Upper lobe of left lung (tissue), 6 donors: ENCODE measurements at regions not wholly inside any gene's neighbourhood (a gene's known extent, or its start where the extent isn't known, plus 50 kb on each side); places are given as distances from the start of the nearest gene placed in this dataset.

Source experiments
- ATAC-seq, 2 donors: fragments of 200-7000 bp; cut with Tn5 transposase; one replicate each; pipeline ENCODE4 v1.9.1; 2022; ENCODE audit warnings: mild to moderate bottlenecking in 2 of 2, moderate library complexity in 2 of 2; ENCODE audit not compliant: low FRiP score in 2 of 2
- DNase-seq, 2 donors: peaks; one replicate each; pipeline ENCODE4 v3.0.0-alpha.2; 2019 to 2020
- H3K27ac ChIP-seq, 4 donors: fragments of 200-600 bp; sonication (generic); one replicate each; pipeline ENCODE4 v1.5.1; 2016 to 2019
- H3K27me3 ChIP-seq, 4 donors: fragments of 200-600 bp; sonication (generic); one replicate each; pipeline ENCODE4 v1.5.1; 2017 to 2019
- H3K36me3 ChIP-seq, 4 donors: fragments of 200-600 bp; sonication (generic); one replicate each; pipeline ENCODE4 v1.5.1; 2016 to 2019
- H3K4me1 ChIP-seq, 4 donors: fragments of 200-600 bp; sonication (generic); one replicate each; pipeline ENCODE4 v1.5.1; 2018 to 2019
- H3K4me3 ChIP-seq, 4 donors: fragments of 200-600 bp; sonication (generic); one replicate each; pipeline ENCODE4 v1.5.1; 2017 to 2019; ENCODE audit warnings: mild to moderate bottlenecking in 2 of 4, moderate library complexity in 1 of 4
- H3K9me3 ChIP-seq, 4 donors: fragments of 200-600 bp; sonication (generic); one replicate each; pipeline ENCODE4 v1.5.1; 2018 to 2019
- EP300 ChIP-seq, 4 donors: sonication (generic); formaldehyde crosslinking; IDR thresholded peaks; one replicate each; pipeline ENCODE4 v1.5.1; 2017; ENCODE audit warnings: antibody characterized with exemption in 4 of 4, control low read depth in 2 of 4
- POLR2A ChIP-seq, 4 donors: fragments of 450-650 bp; IDR thresholded peaks; one replicate each; pipeline ENCODE4 v1.5.1; 2016 to 2017; ENCODE audit warnings: antibody characterized with exemption in 4 of 4, mild to moderate bottlenecking in 2 of 4
- POLR2AphosphoS5 ChIP-seq, 2 donors: sonication (generic); formaldehyde crosslinking; IDR thresholded peaks; one replicate each; pipeline ENCODE4 v1.5.1; 2017; ENCODE audit warnings: antibody characterized with exemption in 2 of 2
- WGBS, 2 donors: methylation state at CpG; one replicate each; pipeline ENCODE4 v1.1.5; 2017 to 2018; 5-methylcytosine and 5-hydroxymethylcytosine counted together
- TF ChIP-seq, protein P1 (sequence below), 6 experiments: fragments of 450-650 bp in 4 of 6; fragments of 200-600 bp in 2 of 6; sonication (generic) in 2 of 6; IDR thresholded peaks; one replicate each; pipeline ENCODE4 v1.5.1; 2016 to 2019; ENCODE audit warnings: antibody characterized with exemption in 6 of 6
- donor health status: DM: no; HTN: no; CAD: no; lungs with moderate emphysema.
- donor health status: DM: no; HTN: yes; CAD: no; lungs with severe emphysema.

DNA sequence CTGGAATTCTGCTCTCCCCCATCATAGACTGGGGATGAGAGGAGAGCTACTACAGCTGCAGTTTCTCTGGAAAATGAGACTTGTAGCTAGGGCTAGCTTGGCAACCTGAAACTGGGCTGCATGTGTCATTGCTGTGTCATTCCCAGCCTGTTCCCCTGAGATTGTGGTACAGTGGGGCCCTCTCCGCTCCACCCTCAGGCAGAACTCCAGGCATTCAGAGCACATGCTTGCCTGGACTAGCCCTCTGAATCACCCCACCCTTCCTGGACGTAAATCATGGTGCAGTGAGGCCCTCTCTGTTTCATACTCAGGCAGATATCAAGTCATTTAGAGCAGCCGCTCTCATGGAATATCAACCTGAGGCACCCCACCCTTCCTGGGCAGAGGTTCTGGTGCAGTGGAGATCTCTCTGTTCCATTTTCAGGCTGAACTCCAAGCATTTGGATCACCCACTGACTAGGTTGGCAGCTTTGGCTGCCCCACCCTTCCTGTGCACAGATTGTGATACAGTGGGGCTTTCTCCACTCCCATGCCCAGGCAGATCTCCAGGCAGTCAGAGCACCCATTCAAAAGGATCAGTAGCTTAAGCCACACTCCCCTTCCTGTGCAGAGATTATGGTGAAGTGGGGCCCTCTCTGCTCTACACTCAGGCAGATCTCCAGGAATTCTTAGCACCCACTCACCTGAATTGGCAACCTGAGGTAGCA is 274.4 kb downstream of the C11orf87 start:
- ATAC-seq (peak; percentile 17 to 52), DNase-seq (no peak)
- no peak for TF ChIP-seq EP300 (IDR thresholded peaks at IDR 0.05)
- no peak for TF ChIP-seq POLR2AphosphoS5 (IDR thresholded peaks at IDR 0.05)
- TF ChIP-seq, protein P1, sequence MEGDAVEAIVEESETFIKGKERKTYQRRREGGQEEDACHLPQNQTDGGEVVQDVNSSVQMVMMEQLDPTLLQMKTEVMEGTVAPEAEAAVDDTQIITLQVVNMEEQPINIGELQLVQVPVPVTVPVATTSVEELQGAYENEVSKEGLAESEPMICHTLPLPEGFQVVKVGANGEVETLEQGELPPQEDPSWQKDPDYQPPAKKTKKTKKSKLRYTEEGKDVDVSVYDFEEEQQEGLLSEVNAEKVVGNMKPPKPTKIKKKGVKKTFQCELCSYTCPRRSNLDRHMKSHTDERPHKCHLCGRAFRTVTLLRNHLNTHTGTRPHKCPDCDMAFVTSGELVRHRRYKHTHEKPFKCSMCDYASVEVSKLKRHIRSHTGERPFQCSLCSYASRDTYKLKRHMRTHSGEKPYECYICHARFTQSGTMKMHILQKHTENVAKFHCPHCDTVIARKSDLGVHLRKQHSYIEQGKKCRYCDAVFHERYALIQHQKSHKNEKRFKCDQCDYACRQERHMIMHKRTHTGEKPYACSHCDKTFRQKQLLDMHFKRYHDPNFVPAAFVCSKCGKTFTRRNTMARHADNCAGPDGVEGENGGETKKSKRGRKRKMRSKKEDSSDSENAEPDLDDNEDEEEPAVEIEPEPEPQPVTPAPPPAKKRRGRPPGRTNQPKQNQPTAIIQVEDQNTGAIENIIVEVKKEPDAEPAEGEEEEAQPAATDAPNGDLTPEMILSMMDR (IDR thresholded peaks at IDR 0.05) = no peak
- no peak for TF ChIP-seq POLR2A (IDR thresholded peaks at IDR 0.05)
- Histone ChIP-seq H3K27me3 (no peaks in the 10 kb centered on the region), H3K36me3 (no peaks in the 10 kb centered on the region), H3K27ac (no peak overlapping the region), H3K4me1 (no peaks in the 10 kb centered on the region), H3K9me3 (peaks cover 0 to 17% (median 0%) of the 10 kb centered on the region in 4 donors), H3K4me3 (no peak overlapping the region)
- WGBS, 2 donors = 72 to 81% methylated on average over 3 of the region's 3 CpGs

DNA sequence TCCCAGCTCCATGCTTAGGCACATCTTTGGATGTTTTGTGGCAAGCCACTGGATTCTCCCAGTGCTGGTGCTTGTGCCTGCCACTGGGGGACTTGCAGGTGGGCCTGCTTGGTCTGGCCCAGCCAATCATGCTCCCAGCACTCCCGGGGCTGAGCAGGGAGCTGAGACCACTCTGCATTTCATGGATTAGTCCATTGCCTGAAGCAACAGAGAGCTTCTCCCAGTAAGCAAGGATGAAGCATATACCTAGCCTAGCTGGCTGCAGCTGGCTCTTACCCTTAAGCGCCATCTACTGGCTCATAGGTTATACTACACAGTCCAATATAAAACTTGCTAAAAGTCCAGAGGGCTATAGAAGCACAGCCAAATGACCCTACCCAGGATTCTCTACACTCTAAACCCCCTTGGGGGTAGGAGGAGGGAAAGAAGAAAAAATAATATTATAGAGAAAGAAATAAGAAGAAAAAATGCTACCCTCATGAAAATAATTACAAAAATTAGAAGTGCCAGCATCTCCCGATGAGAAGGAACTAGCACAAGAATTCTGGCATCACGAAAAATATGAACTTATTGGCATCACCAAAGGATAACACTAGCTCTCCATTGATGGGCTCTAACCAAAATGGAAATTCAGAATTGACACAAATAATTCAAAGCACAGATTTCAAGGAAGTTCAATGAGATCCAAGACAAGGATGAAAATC is 275.3 kb downstream of the C11orf87 start:
- Histone ChIP-seq H3K27me3 (no peaks in the 10 kb centered on the region), H3K4me1 (no peaks in the 10 kb centered on the region), H3K36me3 (no peaks in the 10 kb centered on the region), H3K27ac (no peak overlapping the region), H3K9me3 (peaks cover 0 to 20% (median 0%) of the 10 kb centered on the region in 4 donors), H3K4me3 (no peak overlapping the region)
- ATAC-seq (peak; percentile 70 to 79), DNase-seq (peak in 1 of 2 donors; percentile 5)
- TF ChIP-seq EP300 (IDR thresholded peaks at IDR 0.05) (no peak), POLR2A (IDR thresholded peaks at IDR 0.05) (no peak), POLR2AphosphoS5 (IDR thresholded peaks at IDR 0.05) (no peak)
- TF ChIP-seq, protein P1 (IDR thresholded peaks at IDR 0.05) = peak; percentile 16 to 59 (median 52)
- 54 to 61% methylated on average over 3 to 4 of the region's 4 CpGs for WGBS, 2 donors

DNA sequence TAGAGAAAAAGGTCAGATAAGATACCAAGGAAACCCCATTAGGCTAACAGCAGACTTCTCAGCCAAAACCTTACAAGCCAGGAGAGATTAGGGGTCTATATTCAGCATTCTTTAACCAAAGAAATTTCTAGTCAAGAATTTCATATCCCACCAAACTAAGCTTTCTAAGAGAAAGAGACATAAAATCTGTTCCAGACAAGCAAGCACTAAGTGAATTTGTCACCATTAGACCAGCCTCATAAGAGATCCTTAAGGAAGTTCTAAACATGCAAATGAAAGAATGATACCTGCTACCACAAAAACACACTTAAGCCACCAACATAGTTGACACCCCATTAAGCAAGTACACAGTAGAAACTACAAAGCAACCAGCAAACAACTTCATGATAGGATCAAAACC is 276.2 kb downstream of the C11orf87 start:
- no peak overlapping the region for H3K27ac ChIP-seq
- peaks cover 0 to 20% (median 0%) of the 10 kb centered on the region in 4 donors for H3K9me3 ChIP-seq
- TF ChIP-seq POLR2A (IDR thresholded peaks at IDR 0.05) = no peak
- TF ChIP-seq, protein P1 (IDR thresholded peaks at IDR 0.05) = no peak
- TF ChIP-seq POLR2AphosphoS5 (IDR thresholded peaks at IDR 0.05) = no peak
- TF ChIP-seq EP300 (IDR thresholded peaks at IDR 0.05) = no peak
- no peak overlapping the region for H3K4me3 ChIP-seq
- H3K36me3 ChIP-seq = no peaks in the 10 kb centered on the region
- H3K27me3 ChIP-seq = no peaks in the 10 kb centered on the region
- no peak for DNase-seq
- H3K4me1 ChIP-seq = no peaks in the 10 kb centered on the region
- ATAC-seq = no peak

DNA sequence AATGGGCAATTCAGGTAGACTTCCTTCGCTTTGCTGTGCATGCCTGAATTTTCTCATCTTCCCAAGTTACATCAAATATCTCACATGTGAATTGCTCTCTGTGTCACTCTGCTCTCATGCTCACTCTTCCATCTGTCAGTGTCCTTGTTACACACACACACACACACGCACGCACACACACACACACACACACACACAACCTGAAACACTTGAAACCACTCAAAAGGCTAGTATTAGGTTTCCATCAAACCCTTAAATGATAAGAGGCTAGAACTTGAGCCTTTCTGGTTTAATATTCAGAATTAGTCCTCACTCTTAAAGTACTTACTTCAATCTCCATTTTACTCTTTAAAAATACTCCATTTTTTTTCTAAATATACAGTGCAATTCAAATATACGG is 282.4 kb downstream of the C11orf87 start:
- ATAC-seq = no peak
- Histone ChIP-seq H3K4me1 (no peaks in the 10 kb centered on the region), H3K4me3 (no peak overlapping the region), H3K9me3 (peaks cover 0 to 3% (median 0%) of the 10 kb centered on the region in 4 donors), H3K27me3 (no peaks in the 10 kb centered on the region), H3K27ac (no peak overlapping the region), H3K36me3 (no peaks in the 10 kb centered on the region)
- no peak for DNase-seq
- WGBS, 2 donors = 57 to 82% methylated on average over 4 of the region's 4 CpGs
- no peak for TF ChIP-seq POLR2A (IDR thresholded peaks at IDR 0.05)
- TF ChIP-seq, protein P1 (IDR thresholded peaks at IDR 0.05) = no peak
- no peak for TF ChIP-seq POLR2AphosphoS5 (IDR thresholded peaks at IDR 0.05)
- TF ChIP-seq EP300 (IDR thresholded peaks at IDR 0.05) = no peak
